Loucy (cell line): ENCODE measurements at regions not wholly inside any gene's neighbourhood (a gene's known extent, or its start where the extent isn't known, plus 50 kb on each side); places are given as distances from the start of the nearest gene placed in this dataset.

Source experiments
- H2AFZ ChIP-seq: fragments of 200-600 bp; sonication (generic); 2 replicates; pipeline ENCODE4 v1.6.0; 2016; ENCODE audit warnings: antibody characterized with exemption, mild to moderate bottlenecking, low read length, moderate library complexity
- H3F3A ChIP-seq: fragments of 200-600 bp; 2 replicates; pipeline ENCODE4 v1.6.0; 2016; ENCODE audit warnings: antibody characterized with exemption, low read depth, mild to moderate bottlenecking
- H3K27me3 ChIP-seq: fragments of 200-600 bp; sonication (generic); 2 replicates; pipeline ENCODE4 v1.6.1; 2014; ENCODE audit warnings: low read length, mild to moderate bottlenecking; ENCODE audit not compliant: insufficient read depth, poor library complexity, severe bottlenecking
- H3K36me3 ChIP-seq: fragments of 200-600 bp; sonication (generic); 2 replicates; pipeline ENCODE4 v1.6.1; 2016; ENCODE audit warnings: low read length; ENCODE audit not compliant: insufficient read depth
- H3K4me1 ChIP-seq: fragments of 200-600 bp; sonication (generic); 2 replicates; pipeline ENCODE4 v1.5.1; 2014; ENCODE audit warnings: low read length, mild to moderate bottlenecking; ENCODE audit not compliant: insufficient read depth, poor library complexity, severe bottlenecking
- H3K4me2 ChIP-seq: fragments of 200-600 bp; sonication (generic); 2 replicates; pipeline ENCODE4 v1.6.0; 2014; ENCODE audit warnings: antibody characterized with exemption, low read length, low read depth, mild to moderate bottlenecking; ENCODE audit not compliant: poor library complexity, severe bottlenecking
- H3K4me3 ChIP-seq: fragments of 200-600 bp; sonication (generic); 2 replicates; pipeline ENCODE4 v1.5.1; 2014; ENCODE audit warnings: low read length, mild to moderate bottlenecking, mixed read lengths; ENCODE audit not compliant: poor library complexity, severe bottlenecking
- H3K79me2 ChIP-seq: fragments of 200-600 bp; sonication (generic); 2 replicates; pipeline ENCODE4 v1.6.1; 2014; ENCODE audit warnings: low read length; ENCODE audit not compliant: insufficient read depth
- H3K9ac ChIP-seq: fragments of 200-600 bp; sonication (generic); 2 replicates; pipeline ENCODE4 v1.6.0; 2014; ENCODE audit warnings: mild to moderate bottlenecking, low read depth, low read length, moderate library complexity; ENCODE audit not compliant: poor library complexity, severe bottlenecking
- H3K9me2 ChIP-seq: fragments of 200-600 bp; sonication (generic); replicated peaks from 2 replicates; pipeline ENCODE4 v1.6.1; 2016; ENCODE audit warnings: low read depth, low read length, mixed read lengths
- H3K9me3 ChIP-seq: fragments of 200-600 bp; sonication (generic); 2 replicates; pipeline ENCODE4 v1.6.1; 2014; ENCODE audit warnings: mild to moderate bottlenecking, antibody characterized with exemption, low read length, low read depth; ENCODE audit not compliant: insufficient read depth
- H4K20me1 ChIP-seq: fragments of 200-600 bp; sonication (generic); 2 replicates; pipeline ENCODE4 v1.6.0; 2014; ENCODE audit warnings: antibody characterized with exemption, low read length, mild to moderate bottlenecking; ENCODE audit not compliant: insufficient read depth, poor library complexity, severe bottlenecking
- EZH2phosphoT487 ChIP-seq: fragments of 200-600 bp; IDR thresholded peaks from 2 replicates; pipeline ENCODE4 v1.6.1; 2018; ENCODE audit warnings: antibody characterized with exemption, mild to moderate bottlenecking, moderate library complexity, borderline replicate concordance
- TF ChIP-seq, protein P1 (sequence below): fragments of 200-600 bp; sonication (generic); conservative IDR thresholded peaks from 2 replicates; pipeline ENCODE4 v1.5.1; 2014; ENCODE audit warnings: mild to moderate bottlenecking, antibody characterized with exemption, low read length

DNA sequence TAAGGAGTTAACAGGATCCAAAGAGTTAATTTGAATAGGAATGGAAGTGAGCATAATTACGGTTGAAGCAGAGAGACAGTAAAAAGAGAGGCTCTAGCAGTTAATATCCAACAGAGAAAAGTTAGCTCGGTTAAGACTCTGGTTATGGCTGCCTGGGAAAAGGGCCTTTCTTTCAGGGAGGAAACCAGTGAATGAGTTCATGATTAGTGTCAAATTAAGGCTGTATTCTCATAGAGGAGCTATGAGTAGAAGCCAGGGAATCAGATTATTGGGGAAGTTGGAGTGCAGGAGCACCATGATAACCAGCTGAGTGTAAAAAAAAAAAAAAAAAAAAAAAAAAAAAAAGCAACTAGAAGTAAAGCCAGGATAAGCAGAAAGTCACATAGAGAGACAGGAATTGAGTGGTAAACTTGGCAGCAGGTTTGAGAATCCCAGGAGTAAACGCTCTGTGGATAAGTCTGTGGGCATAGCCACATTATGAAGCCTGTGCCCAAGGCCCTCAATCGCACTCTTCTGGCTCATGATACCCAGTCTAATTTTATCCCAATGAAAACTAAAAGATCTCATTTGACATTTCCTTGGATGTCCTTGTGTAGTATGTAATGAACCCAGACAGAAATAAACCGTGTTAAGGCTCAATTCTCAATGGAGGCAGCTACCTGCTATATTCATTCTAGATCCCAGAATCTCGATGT is 372.6 kb upstream of the MPDZ start:
- TF ChIP-seq, protein P1, sequence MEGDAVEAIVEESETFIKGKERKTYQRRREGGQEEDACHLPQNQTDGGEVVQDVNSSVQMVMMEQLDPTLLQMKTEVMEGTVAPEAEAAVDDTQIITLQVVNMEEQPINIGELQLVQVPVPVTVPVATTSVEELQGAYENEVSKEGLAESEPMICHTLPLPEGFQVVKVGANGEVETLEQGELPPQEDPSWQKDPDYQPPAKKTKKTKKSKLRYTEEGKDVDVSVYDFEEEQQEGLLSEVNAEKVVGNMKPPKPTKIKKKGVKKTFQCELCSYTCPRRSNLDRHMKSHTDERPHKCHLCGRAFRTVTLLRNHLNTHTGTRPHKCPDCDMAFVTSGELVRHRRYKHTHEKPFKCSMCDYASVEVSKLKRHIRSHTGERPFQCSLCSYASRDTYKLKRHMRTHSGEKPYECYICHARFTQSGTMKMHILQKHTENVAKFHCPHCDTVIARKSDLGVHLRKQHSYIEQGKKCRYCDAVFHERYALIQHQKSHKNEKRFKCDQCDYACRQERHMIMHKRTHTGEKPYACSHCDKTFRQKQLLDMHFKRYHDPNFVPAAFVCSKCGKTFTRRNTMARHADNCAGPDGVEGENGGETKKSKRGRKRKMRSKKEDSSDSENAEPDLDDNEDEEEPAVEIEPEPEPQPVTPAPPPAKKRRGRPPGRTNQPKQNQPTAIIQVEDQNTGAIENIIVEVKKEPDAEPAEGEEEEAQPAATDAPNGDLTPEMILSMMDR = no peak
- no peak for TF ChIP-seq EZH2phosphoT487
- H3K4me3 ChIP-seq = no peak overlapping the region
- H2AFZ ChIP-seq = no peak overlapping the region
- H3K9me3 ChIP-seq = peaks cover 5% of the 10 kb centered on the region; the same call in 1 of the 2 replicates
- H3F3A ChIP-seq = no peaks in the 10 kb centered on the region
- H3K9me2 ChIP-seq = no peaks in the 10 kb centered on the region
- H4K20me1 ChIP-seq = no peaks in the 10 kb centered on the region
- H3K36me3 ChIP-seq = no peaks in the 10 kb centered on the region
- H3K79me2 ChIP-seq = no peaks in the 10 kb centered on the region
- no peak overlapping the region for H3K9ac ChIP-seq
- H3K4me1 ChIP-seq = no peaks in the 10 kb centered on the region
- no peaks in the 10 kb centered on the region for H3K27me3 ChIP-seq
- H3K4me2 ChIP-seq = no peak overlapping the region

DNA sequence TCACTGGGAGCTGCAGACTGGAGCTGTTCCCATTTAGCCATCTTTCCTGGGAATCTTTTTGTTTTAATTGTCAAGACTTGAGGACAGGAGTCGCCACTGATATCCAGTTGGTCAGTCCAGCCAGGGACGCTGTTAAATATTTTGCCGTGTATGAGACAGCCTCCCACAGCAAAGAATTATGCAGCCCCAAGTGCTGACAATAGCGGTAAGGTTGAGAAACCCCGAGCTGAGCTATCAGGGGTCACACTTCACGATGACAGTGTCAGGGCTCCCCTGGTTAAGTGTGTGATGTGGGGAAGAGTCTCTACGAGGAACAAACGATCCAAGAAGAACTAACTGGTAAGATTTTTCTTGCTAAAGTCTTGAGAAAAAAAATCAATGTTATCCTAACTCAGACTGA is 372.0 kb upstream of the MPDZ start:
- Histone ChIP-seq H3K79me2 (no peaks in the 10 kb centered on the region), H3K36me3 (no peaks in the 10 kb centered on the region), H3K9me3 (peaks cover 5% of the 10 kb centered on the region; the same call in 1 of the 2 replicates), H3K9me2 (no peaks in the 10 kb centered on the region), H3K9ac (no peak overlapping the region), H3K27me3 (no peaks in the 10 kb centered on the region), H2AFZ (no peak overlapping the region), H3K4me1 (peaks cover 3% of the 10 kb centered on the region), H3K4me2 (no peak overlapping the region), H3F3A (no peaks in the 10 kb centered on the region), H4K20me1 (no peaks in the 10 kb centered on the region), H3K4me3 (no peak overlapping the region)
- TF ChIP-seq, protein P1 = no peak
- no peak for TF ChIP-seq EZH2phosphoT487

DNA sequence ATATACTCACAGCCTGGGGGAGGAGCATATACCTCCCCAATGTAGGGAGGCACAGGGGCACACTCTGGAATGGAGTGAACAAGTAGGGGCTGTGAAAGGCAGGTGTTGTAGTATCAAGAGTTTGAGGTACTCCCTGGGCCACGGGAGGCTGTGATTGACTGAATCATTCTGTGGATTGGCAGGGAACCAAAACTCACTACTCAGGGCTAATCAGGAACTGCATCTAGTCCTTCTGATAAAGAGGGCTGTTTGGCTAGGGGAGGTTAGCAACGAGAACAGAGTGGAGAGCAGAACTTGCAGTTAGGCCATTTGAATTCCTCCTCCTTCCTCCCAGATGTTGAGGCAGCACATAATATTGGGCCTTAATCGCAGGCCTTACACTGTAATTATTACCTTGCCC is 369.2 kb upstream of the MPDZ start:
- no peak overlapping the region for H2AFZ ChIP-seq
- H3F3A ChIP-seq = no peaks in the 10 kb centered on the region; the same call in 1 of the 2 replicates
- no peak for TF ChIP-seq EZH2phosphoT487
- TF ChIP-seq, protein P1 = no peak
- H4K20me1 ChIP-seq = no peaks in the 10 kb centered on the region
- no peaks in the 10 kb centered on the region for H3K27me3 ChIP-seq
- no peaks in the 10 kb centered on the region for H3K79me2 ChIP-seq
- H3K36me3 ChIP-seq = no peaks in the 10 kb centered on the region
- H3K4me1 ChIP-seq = peaks cover 30% of the 10 kb centered on the region
- H3K9ac ChIP-seq = no peak overlapping the region
- peaks cover 5% of the 10 kb centered on the region; the same call in 1 of the 2 replicates for H3K9me3 ChIP-seq
- no peak overlapping the region for H3K4me3 ChIP-seq
- no peak overlapping the region for H3K4me2 ChIP-seq
- H3K9me2 ChIP-seq = no peaks in the 10 kb centered on the region
